ENCODE measurements at regions not wholly inside any gene's neighbourhood (a gene's known extent, or its start where the extent isn't known, plus 50 kb on each side); places are given as distances from the start of the nearest gene placed in this dataset.

- Mint-ChIP-seq H3K27me3 (no peaks in the 10 kb centered on the region), H3K36me3 (no peaks in the 10 kb centered on the region), H3K4me1 (no peaks in the 10 kb centered on the region), H3K27ac (no peak overlapping the region), H3K4me3 (no peak overlapping the region), H3K9me3 (peaks cover 0 to 15% (median 6%) of the 10 kb centered on the region in 8 donors)
- H3K27me3 ChIP-seq (ENCODE audit: insufficient read depth, low read length): no peaks in the 10 kb centered on the region
- H3K9me3 ChIP-seq (ENCODE audit: control insufficient read depth in 1 of 2, low read length in 2 of 2): no peaks in the 10 kb centered on the region
- no peak overlapping the region for H3K4me3 ChIP-seq (ENCODE audit: low read length in 2 of 2)
- intact Hi-C loops (cut with micrococcal nuclease): no loop called here
- H3K27ac ChIP-seq (ENCODE audit: low read depth, low read length): no peak overlapping the region
- ChIA-PET CTCF (ENCODE audit: partially characterized antibody) (no interaction called here), POLR2A (ENCODE audit: partially characterized antibody) (no interaction called here)
- no peaks in the 10 kb centered on the region for H3K4me1 ChIP-seq (ENCODE audit: insufficient read depth, low read length)
- no peak for DNase-seq
- H3K36me3 ChIP-seq (ENCODE audit: insufficient read depth, low read length): no peaks in the 10 kb centered on the region
Measured at GRCh38 chr7:20019757-20020432, 197.3 kb downstream of the MACC1 start.

- H3K27ac Mint-ChIP-seq: no peak overlapping the region
- CTCF ChIA-PET (ENCODE audit: partially characterized antibody): no interaction called here
- POLR2A ChIA-PET (ENCODE audit: partially characterized antibody): no interaction called here
- no peaks in the 10 kb centered on the region for H3K4me1 Mint-ChIP-seq
- intact Hi-C loops (cut with micrococcal nuclease): no loop called here
- Histone ChIP-seq H3K36me3 (ENCODE audit: insufficient read depth, low read length) (no peaks in the 10 kb centered on the region), H3K27me3 (ENCODE audit: insufficient read depth, low read length) (no peaks in the 10 kb centered on the region), H3K4me3 (ENCODE audit: low read length in 2 of 2) (no peak overlapping the region), H3K9me3 (ENCODE audit: control insufficient read depth in 1 of 2, low read length in 2 of 2) (no peaks in the 10 kb centered on the region), H3K27ac (ENCODE audit: low read depth, low read length) (no peak overlapping the region), H3K4me1 (ENCODE audit: insufficient read depth, low read length) (no peaks in the 10 kb centered on the region)
- no peaks in the 10 kb centered on the region for H3K36me3 Mint-ChIP-seq
- H3K4me3 Mint-ChIP-seq: no peak overlapping the region
- H3K9me3 Mint-ChIP-seq: peaks cover 0 to 7% (median 4%) of the 10 kb centered on the region in 8 donors
- no peaks in the 10 kb centered on the region for H3K27me3 Mint-ChIP-seq
- no peak for DNase-seq
Measured at GRCh38 chr7:20016669-20017068, 200.5 kb downstream of the MACC1 start.

- no peak overlapping the region for H3K4me3 Mint-ChIP-seq
- no peaks in the 10 kb centered on the region for H3K4me1 ChIP-seq (ENCODE audit: insufficient read depth, low read length)
- H3K27me3 ChIP-seq (ENCODE audit: insufficient read depth, low read length): no peaks in the 10 kb centered on the region
- intact Hi-C loops (cut with micrococcal nuclease): no loop called here
- no peaks in the 10 kb centered on the region for H3K9me3 ChIP-seq (ENCODE audit: control insufficient read depth in 1 of 2, low read length in 2 of 2)
- no peak overlapping the region for H3K27ac Mint-ChIP-seq
- no peaks in the 10 kb centered on the region for H3K36me3 ChIP-seq (ENCODE audit: insufficient read depth, low read length)
- POLR2A ChIA-PET (ENCODE audit: partially characterized antibody): no interaction called here
- DNase-seq: no peak
- H3K27me3 Mint-ChIP-seq: no peaks in the 10 kb centered on the region
- no peak overlapping the region for H3K4me3 ChIP-seq (ENCODE audit: low read length in 2 of 2)
- H3K36me3 Mint-ChIP-seq: no peaks in the 10 kb centered on the region
- H3K27ac ChIP-seq (ENCODE audit: low read depth, low read length): no peak overlapping the region
- no peaks in the 10 kb centered on the region for H3K4me1 Mint-ChIP-seq
- CTCF ChIA-PET (ENCODE audit: partially characterized antibody): no interaction called here
- peaks cover 0 to 3% (median 0%) of the 10 kb centered on the region in 8 donors for H3K9me3 Mint-ChIP-seq
Measured at GRCh38 chr7:20013536-20013935, 203.6 kb downstream of the MACC1 start.

DNA sequence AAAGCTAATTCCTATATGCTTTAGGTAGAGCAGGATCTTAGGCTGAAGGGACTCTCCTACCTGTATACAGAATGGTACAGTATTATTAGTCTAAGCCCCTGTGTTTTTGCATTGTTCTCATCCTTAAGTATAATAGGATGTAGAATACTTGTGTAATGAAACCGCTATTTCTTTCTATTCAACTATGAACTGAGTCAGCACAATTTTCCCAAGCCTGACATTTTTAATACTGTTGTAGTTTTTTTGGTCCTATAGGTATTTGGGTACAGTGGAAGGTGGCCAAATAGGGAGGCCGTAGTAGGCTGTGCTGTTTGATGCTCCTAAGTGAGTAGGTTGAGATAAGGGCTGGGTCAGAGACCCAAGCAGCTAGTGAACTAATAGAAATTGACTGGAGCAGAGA is 205.1 kb downstream of the MACC1 start:
- H3K4me3 ChIP-seq (ENCODE audit: low read length in 2 of 2): no peak overlapping the region
- POLR2A ChIA-PET (ENCODE audit: partially characterized antibody): no interaction called here
- H3K27ac ChIP-seq (ENCODE audit: low read depth, low read length): no peak overlapping the region
- CTCF ChIA-PET (ENCODE audit: partially characterized antibody): no interaction called here
- no peaks in the 10 kb centered on the region for H3K36me3 ChIP-seq (ENCODE audit: insufficient read depth, low read length)
- no peak overlapping the region for H3K4me3 Mint-ChIP-seq
- H3K27ac Mint-ChIP-seq: no peak overlapping the region
- DNase-seq: no peak
- H3K9me3 ChIP-seq (ENCODE audit: control insufficient read depth in 1 of 2, low read length in 2 of 2): no peaks in the 10 kb centered on the region
- intact Hi-C loops (cut with micrococcal nuclease): no loop called here
- no peaks in the 10 kb centered on the region for H3K27me3 Mint-ChIP-seq
- H3K4me1 Mint-ChIP-seq: no peaks in the 10 kb centered on the region
- H3K27me3 ChIP-seq (ENCODE audit: insufficient read depth, low read length): no peaks in the 10 kb centered on the region
- no peaks in the 10 kb centered on the region for H3K4me1 ChIP-seq (ENCODE audit: insufficient read depth, low read length)
- peaks cover 0 to 3% (median 0%) of the 10 kb centered on the region in 8 donors for H3K9me3 Mint-ChIP-seq
- no peaks in the 10 kb centered on the region for H3K36me3 Mint-ChIP-seq

DNA sequence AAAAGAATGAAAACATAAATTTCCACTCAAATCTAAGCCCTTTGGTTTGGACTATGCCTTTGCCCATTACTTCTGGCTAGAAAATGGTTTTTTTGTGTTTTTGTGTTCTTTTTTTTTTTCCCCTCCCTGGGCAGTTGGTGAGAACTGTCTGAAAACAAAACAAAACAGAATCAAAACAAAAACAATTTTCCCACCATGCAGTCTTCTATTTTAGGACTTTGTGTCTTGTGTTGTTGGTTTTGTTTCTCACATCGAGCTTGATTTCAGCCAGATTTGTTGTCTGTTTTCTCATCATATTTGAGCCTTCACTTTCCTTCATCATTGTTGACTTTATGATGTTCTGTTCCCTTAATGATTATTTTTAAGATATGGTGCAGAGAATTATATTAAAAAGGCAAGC is 206.3 kb downstream of the MACC1 start:
- no peaks in the 10 kb centered on the region for H3K36me3 ChIP-seq (ENCODE audit: insufficient read depth, low read length)
- H3K27me3 Mint-ChIP-seq: no peaks in the 10 kb centered on the region

GRCh38 chr7:20007510-20007909 is 209.7 kb downstream of the MACC1 start:
- H3K27me3 Mint-ChIP-seq: no peaks in the 10 kb centered on the region
- ChIA-PET CTCF (ENCODE audit: partially characterized antibody) (no interaction called here), POLR2A (ENCODE audit: partially characterized antibody) (no interaction called here)
- no peaks in the 10 kb centered on the region for H3K27me3 ChIP-seq (ENCODE audit: insufficient read depth, low read length)
- H3K4me1 Mint-ChIP-seq: no peaks in the 10 kb centered on the region
- H3K36me3 Mint-ChIP-seq: no peaks in the 10 kb centered on the region
- no peaks in the 10 kb centered on the region for H3K36me3 ChIP-seq (ENCODE audit: insufficient read depth, low read length)
- no peaks in the 10 kb centered on the region for H3K9me3 ChIP-seq (ENCODE audit: control insufficient read depth in 1 of 2, low read length in 2 of 2)
- H3K4me3 Mint-ChIP-seq: no peak overlapping the region
- no peaks in the 10 kb centered on the region for H3K4me1 ChIP-seq (ENCODE audit: insufficient read depth, low read length)
- DNase-seq: no peak
- no peak overlapping the region for H3K4me3 ChIP-seq (ENCODE audit: low read length in 2 of 2)
- intact Hi-C loops (cut with micrococcal nuclease): no loop called here
- H3K27ac ChIP-seq (ENCODE audit: low read depth, low read length): no peak overlapping the region
- H3K27ac Mint-ChIP-seq: no peak overlapping the region
- H3K9me3 Mint-ChIP-seq: peaks cover 0 to 6% (median 3%) of the 10 kb centered on the region in 8 donors

More for the DNA sequence above, 206.3 kb downstream of the MACC1 start:
- ChIA-PET CTCF (ENCODE audit: partially characterized antibody) (no interaction called here), POLR2A (ENCODE audit: partially characterized antibody) (no interaction called here)
- Histone ChIP-seq H3K27ac (ENCODE audit: low read depth, low read length) (no peak overlapping the region), H3K4me1 (ENCODE audit: insufficient read depth, low read length) (no peaks in the 10 kb centered on the region), H3K4me3 (ENCODE audit: low read length in 2 of 2) (no peak overlapping the region), H3K9me3 (ENCODE audit: control insufficient read depth in 1 of 2, low read length in 2 of 2) (no peaks in the 10 kb centered on the region), H3K27me3 (ENCODE audit: insufficient read depth, low read length) (no peaks in the 10 kb centered on the region)
- intact Hi-C loops (cut with micrococcal nuclease): no loop called here
- no peak overlapping the region for H3K27ac Mint-ChIP-seq
- no peak for DNase-seq
- H3K4me1 Mint-ChIP-seq: no peaks in the 10 kb centered on the region
- no peak overlapping the region for H3K4me3 Mint-ChIP-seq
- H3K9me3 Mint-ChIP-seq: peaks cover 0 to 3% (median 0%) of the 10 kb centered on the region in 8 donors
- no peaks in the 10 kb centered on the region for H3K36me3 Mint-ChIP-seq

DNA sequence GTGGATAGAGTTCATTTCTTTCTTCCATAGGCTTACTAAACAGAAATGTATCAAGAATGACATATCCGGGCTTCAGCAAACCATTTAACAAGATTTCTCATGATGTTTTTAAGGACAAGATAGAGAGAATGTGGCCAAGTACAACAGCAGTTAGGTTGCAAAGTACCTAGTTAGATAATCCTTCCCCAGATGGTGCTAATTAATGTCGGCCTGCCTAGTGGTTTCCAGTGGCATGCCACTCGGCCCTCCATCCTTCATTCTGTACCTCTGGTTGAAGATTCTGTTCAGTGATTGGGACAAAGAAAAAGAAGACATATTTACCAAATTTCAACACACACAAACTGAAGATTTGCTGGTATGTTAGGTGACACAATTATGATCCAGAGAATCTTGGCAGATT is 212.1 kb downstream of the MACC1 start:
- Histone ChIP-seq H3K9me3 (ENCODE audit: control insufficient read depth in 1 of 2, low read length in 2 of 2) (no peaks in the 10 kb centered on the region), H3K27ac (ENCODE audit: low read depth, low read length) (no peak overlapping the region), H3K4me1 (ENCODE audit: insufficient read depth, low read length) (no peaks in the 10 kb centered on the region), H3K27me3 (ENCODE audit: insufficient read depth, low read length) (no peaks in the 10 kb centered on the region), H3K4me3 (ENCODE audit: low read length in 2 of 2) (no peak overlapping the region), H3K36me3 (ENCODE audit: insufficient read depth, low read length) (no peaks in the 10 kb centered on the region)
- ChIA-PET CTCF (ENCODE audit: partially characterized antibody) (no interaction called here), POLR2A (ENCODE audit: partially characterized antibody) (no interaction called here)
- Mint-ChIP-seq H3K36me3 (no peaks in the 10 kb centered on the region), H3K9me3 (peaks cover 0 to 6% (median 3%) of the 10 kb centered on the region in 8 donors), H3K4me3 (no peak overlapping the region), H3K27me3 (no peaks in the 10 kb centered on the region), H3K4me1 (no peaks in the 10 kb centered on the region), H3K27ac (no peak overlapping the region)
- DNase-seq: no peak
- intact Hi-C loops (cut with micrococcal nuclease): no loop called here

- Mint-ChIP-seq H3K4me3 (no peak overlapping the region), H3K36me3 (no peaks in the 10 kb centered on the region), H3K4me1 (no peaks in the 10 kb centered on the region), H3K27ac (no peak overlapping the region), H3K9me3 (peaks cover 0 to 6% (median 2%) of the 10 kb centered on the region in 8 donors), H3K27me3 (no peaks in the 10 kb centered on the region)
- Histone ChIP-seq H3K27me3 (ENCODE audit: insufficient read depth, low read length) (no peaks in the 10 kb centered on the region), H3K4me3 (ENCODE audit: low read length in 2 of 2) (no peak overlapping the region), H3K4me1 (ENCODE audit: insufficient read depth, low read length) (no peaks in the 10 kb centered on the region), H3K36me3 (ENCODE audit: insufficient read depth, low read length) (no peaks in the 10 kb centered on the region), H3K9me3 (ENCODE audit: control insufficient read depth in 1 of 2, low read length in 2 of 2) (no peaks in the 10 kb centered on the region), H3K27ac (ENCODE audit: low read depth, low read length) (no peak overlapping the region)
- no peak for DNase-seq
- POLR2A ChIA-PET (ENCODE audit: partially characterized antibody): no interaction called here
- CTCF ChIA-PET (ENCODE audit: partially characterized antibody): no interaction called here
- intact Hi-C loops (cut with micrococcal nuclease): no loop called here
Measured at GRCh38 chr7:19999681-20000080, 217.5 kb downstream of the MACC1 start.

Data from CD4-positive, alpha-beta memory T cell (primary cell).